ENCODE measurements at regions not wholly inside any gene's neighbourhood (a gene's known extent, or its start where the extent isn't known, plus 50 kb on each side); places are given as distances from the start of the nearest gene placed in this dataset.

- no peak overlapping the region for H2AFZ ChIP-seq (ENCODE audit: low read depth, low read length)
- H3K9ac ChIP-seq (ENCODE audit: low read length) = no peak overlapping the region
Measured at GRCh38 chr7:26043801-26044200, 108.2 kb upstream of the NFE2L3 start.

GRCh38 chr7:26044320-26044719 is 107.7 kb upstream of the NFE2L3 start:
- Histone ChIP-seq H3K4me3 (ENCODE audit: low read length) (no peak overlapping the region), H3K9me3 (ENCODE audit: low read length) (no peaks in the 10 kb centered on the region), H3K9ac (ENCODE audit: low read length) (no peak overlapping the region), H3F3A (ENCODE audit: insufficient read depth, low read length, poor library complexity, severe bottlenecking) (no peaks in the 10 kb centered on the region), H3K4me2 (ENCODE audit: low read length) (no peak overlapping the region), H2AFZ (ENCODE audit: low read depth, low read length) (no peak overlapping the region), H3K9me2 (ENCODE audit: insufficient read depth, low read length) (no peaks in the 10 kb centered on the region), H4K20me1 (ENCODE audit: insufficient read depth) (no peaks in the 10 kb centered on the region), H3K36me3 (ENCODE audit: insufficient read depth, low read length) (no peaks in the 10 kb centered on the region), H3K79me2 (replicated peaks; ENCODE audit: insufficient read depth, low read length) (no peaks in the 10 kb centered on the region), H3K27me3 (ENCODE audit: insufficient read depth, low read depth, low read length) (no peaks in the 10 kb centered on the region), H3K27ac (ENCODE audit: low read length) (no peak overlapping the region)
- no peak for TF ChIP-seq RAD21 (conservative IDR thresholded peaks at IDR 0.05)
- no peak for TF ChIP-seq SMC3 (conservative IDR thresholded peaks at IDR 0.05; ENCODE audit: poor library complexity)
- no peak for TF ChIP-seq CTCF (IDR thresholded peaks at IDR 0.05; ENCODE audit: poor library complexity, severe bottlenecking)
- no peak for TF ChIP-seq MXI1 (conservative IDR thresholded peaks at IDR 0.05; ENCODE audit: poor library complexity, severe bottlenecking)
- TF ChIP-seq EP300 (conservative IDR thresholded peaks at IDR 0.05; ENCODE audit: poor library complexity, severe bottlenecking) = no peak
- TF ChIP-seq TAF1 (IDR thresholded peaks at IDR 0.05; ENCODE audit: low read depth) = no peak
- TF ChIP-seq EZH2 (IDR thresholded peaks at IDR 0.05; ENCODE audit: borderline replicate concordance, insufficient read depth, low read length, poor library complexity, severe bottlenecking) = no peak
- TF ChIP-seq, protein P1, sequence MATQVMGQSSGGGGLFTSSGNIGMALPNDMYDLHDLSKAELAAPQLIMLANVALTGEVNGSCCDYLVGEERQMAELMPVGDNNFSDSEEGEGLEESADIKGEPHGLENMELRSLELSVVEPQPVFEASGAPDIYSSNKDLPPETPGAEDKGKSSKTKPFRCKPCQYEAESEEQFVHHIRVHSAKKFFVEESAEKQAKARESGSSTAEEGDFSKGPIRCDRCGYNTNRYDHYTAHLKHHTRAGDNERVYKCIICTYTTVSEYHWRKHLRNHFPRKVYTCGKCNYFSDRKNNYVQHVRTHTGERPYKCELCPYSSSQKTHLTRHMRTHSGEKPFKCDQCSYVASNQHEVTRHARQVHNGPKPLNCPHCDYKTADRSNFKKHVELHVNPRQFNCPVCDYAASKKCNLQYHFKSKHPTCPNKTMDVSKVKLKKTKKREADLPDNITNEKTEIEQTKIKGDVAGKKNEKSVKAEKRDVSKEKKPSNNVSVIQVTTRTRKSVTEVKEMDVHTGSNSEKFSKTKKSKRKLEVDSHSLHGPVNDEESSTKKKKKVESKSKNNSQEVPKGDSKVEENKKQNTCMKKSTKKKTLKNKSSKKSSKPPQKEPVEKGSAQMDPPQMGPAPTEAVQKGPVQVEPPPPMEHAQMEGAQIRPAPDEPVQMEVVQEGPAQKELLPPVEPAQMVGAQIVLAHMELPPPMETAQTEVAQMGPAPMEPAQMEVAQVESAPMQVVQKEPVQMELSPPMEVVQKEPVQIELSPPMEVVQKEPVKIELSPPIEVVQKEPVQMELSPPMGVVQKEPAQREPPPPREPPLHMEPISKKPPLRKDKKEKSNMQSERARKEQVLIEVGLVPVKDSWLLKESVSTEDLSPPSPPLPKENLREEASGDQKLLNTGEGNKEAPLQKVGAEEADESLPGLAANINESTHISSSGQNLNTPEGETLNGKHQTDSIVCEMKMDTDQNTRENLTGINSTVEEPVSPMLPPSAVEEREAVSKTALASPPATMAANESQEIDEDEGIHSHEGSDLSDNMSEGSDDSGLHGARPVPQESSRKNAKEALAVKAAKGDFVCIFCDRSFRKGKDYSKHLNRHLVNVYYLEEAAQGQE (IDR thresholded peaks at IDR 0.05; ENCODE audit: borderline replicate concordance) = no peak
- no peak for TF ChIP-seq POLR2AphosphoS5 (IDR thresholded peaks at IDR 0.05)

More at GRCh38 chr7:26043801-26044200, 108.2 kb upstream of the NFE2L3 start:
- no peaks in the 10 kb centered on the region for H3K9me2 ChIP-seq (ENCODE audit: insufficient read depth, low read length)
- no peaks in the 10 kb centered on the region for H3K79me2 ChIP-seq (replicated peaks; ENCODE audit: insufficient read depth, low read length)
- no peak overlapping the region for H3K4me2 ChIP-seq (ENCODE audit: low read length)
- no peaks in the 10 kb centered on the region for H4K20me1 ChIP-seq (ENCODE audit: insufficient read depth)
- H3K27ac ChIP-seq (ENCODE audit: low read length) = no peak overlapping the region
- no peaks in the 10 kb centered on the region for H3K9me3 ChIP-seq (ENCODE audit: low read length)
- no peaks in the 10 kb centered on the region for H3F3A ChIP-seq (ENCODE audit: insufficient read depth, low read length, poor library complexity, severe bottlenecking)
- no peaks in the 10 kb centered on the region for H3K27me3 ChIP-seq (ENCODE audit: insufficient read depth, low read depth, low read length)
- no peaks in the 10 kb centered on the region for H3K36me3 ChIP-seq (ENCODE audit: insufficient read depth, low read length)
- no peak overlapping the region for H3K4me3 ChIP-seq (ENCODE audit: low read length)
- TF ChIP-seq RAD21 (conservative IDR thresholded peaks at IDR 0.05) = no peak
- no peak for TF ChIP-seq POLR2AphosphoS5 (IDR thresholded peaks at IDR 0.05)
- TF ChIP-seq MXI1 (conservative IDR thresholded peaks at IDR 0.05; ENCODE audit: poor library complexity, severe bottlenecking) = no peak
- TF ChIP-seq, protein P1 (IDR thresholded peaks at IDR 0.05; ENCODE audit: borderline replicate concordance) = no peak
- no peak for TF ChIP-seq EZH2 (IDR thresholded peaks at IDR 0.05; ENCODE audit: borderline replicate concordance, insufficient read depth, low read length, poor library complexity, severe bottlenecking)
- TF ChIP-seq SMC3 (conservative IDR thresholded peaks at IDR 0.05; ENCODE audit: poor library complexity) = no peak
- TF ChIP-seq CTCF (IDR thresholded peaks at IDR 0.05; ENCODE audit: poor library complexity, severe bottlenecking) = no peak

Data from neural cell (in vitro differentiated cells).